Neural cell (in vitro differentiated cells): ENCODE measurements at regions not wholly inside any gene's neighbourhood (a gene's known extent, or its start where the extent isn't known, plus 50 kb on each side); places are given as distances from the start of the nearest gene placed in this dataset.

Experiments used
- H2AFZ ChIP-seq: fragments of 200-600, 300-800 bp; sonication (generic), shearing (Covaris generic); 2 replicates; pipeline ENCODE4 v1.6.0; 2014; ENCODE audit warnings: low read depth, mild to moderate bottlenecking, antibody characterized with exemption, low read length, moderate library complexity
- H3F3A ChIP-seq: fragments of 200-600 bp; shearing (Covaris generic); 2 replicates; pipeline ENCODE4 v1.6.1; 2016; ENCODE audit warnings: mild to moderate bottlenecking, moderate library complexity, mixed read lengths, antibody characterized with exemption, low read length; ENCODE audit not compliant: insufficient read depth, poor library complexity, severe bottlenecking
- H3K27ac ChIP-seq: fragments of 200-600, 300-800 bp; sonication (generic), shearing (Covaris generic); 2 replicates; pipeline ENCODE4 v1.5.1; 2014; ENCODE audit warnings: mild to moderate bottlenecking, low read length, moderate library complexity
- H3K27me3 ChIP-seq: fragments of 300-800, 200-600 bp; sonication (generic), shearing (Covaris generic); 2 replicates; pipeline ENCODE4 v1.6.0; 2014; ENCODE audit warnings: mild to moderate bottlenecking, low read depth, low read length, moderate library complexity; ENCODE audit not compliant: insufficient read depth
- H3K36me3 ChIP-seq: fragments of 300-800, 200-600 bp; sonication (generic), shearing (Covaris generic); 2 replicates; pipeline ENCODE4 v1.5.1; 2014; ENCODE audit warnings: mild to moderate bottlenecking, antibody characterized with exemption, low read length, moderate library complexity; ENCODE audit not compliant: insufficient read depth
- H3K4me2 ChIP-seq: fragments of 300-800, 200-600 bp; sonication (generic), shearing (Covaris generic); 2 replicates; pipeline ENCODE4 v1.6.0; 2014; ENCODE audit warnings: mild to moderate bottlenecking, low read length
- H3K4me3 ChIP-seq: fragments of 300-800, 200-600 bp; sonication (generic), shearing (Covaris generic); 2 replicates; pipeline ENCODE4 v1.5.1; 2014; ENCODE audit warnings: mild to moderate bottlenecking, low read length, moderate library complexity
- H3K79me2 ChIP-seq: fragments of 200-600 bp; shearing (Covaris generic); replicated peaks from 2 replicates; pipeline ENCODE4 v1.6.0; 2014; ENCODE audit warnings: mild to moderate bottlenecking, low read length, moderate library complexity; ENCODE audit not compliant: insufficient read depth
- H3K9ac ChIP-seq: fragments of 300-800, 200-600 bp; sonication (generic), shearing (Covaris generic); 2 replicates; pipeline ENCODE4 v1.6.1; 2016; ENCODE audit warnings: mild to moderate bottlenecking, low read length, mixed read lengths
- H3K9me2 ChIP-seq: fragments of 200-600 bp; shearing (Covaris generic); 2 replicates; pipeline ENCODE4 v1.6.1; 2016; ENCODE audit warnings: mild to moderate bottlenecking, low read length, mixed read lengths; ENCODE audit not compliant: insufficient read depth
- H3K9me3 ChIP-seq: fragments of 200-600, 300-800 bp; sonication (generic), shearing (Covaris generic); 2 replicates; pipeline ENCODE4 v1.6.1; 2016; ENCODE audit warnings: mild to moderate bottlenecking, mixed run types, low read length, moderate library complexity, mixed read lengths
- H4K20me1 ChIP-seq: fragments of 200-600 bp; shearing (Covaris generic); 2 replicates; pipeline ENCODE4 v1.6.1; 2016; ENCODE audit warnings: mild to moderate bottlenecking, mixed run types; ENCODE audit not compliant: insufficient read depth
- EP300 ChIP-seq: fragments of 450-650 bp; conservative IDR thresholded peaks from 2 replicates; pipeline ENCODE4 v1.6.1; 2014; ENCODE audit warnings: antibody characterized with exemption, mild to moderate bottlenecking, moderate library complexity; ENCODE audit not compliant: poor library complexity, severe bottlenecking
- EZH2 ChIP-seq: fragments of 200-600, 300-800 bp; shearing (Covaris generic), sonication (generic); IDR thresholded peaks from 2 replicates; pipeline ENCODE4 v1.6.1; 2014; ENCODE audit warnings: antibody characterized with exemption, low read length, borderline replicate concordance, mild to moderate bottlenecking; ENCODE audit not compliant: insufficient read depth, poor library complexity, severe bottlenecking
- MXI1 ChIP-seq: fragments of 450-650 bp; conservative IDR thresholded peaks from 2 replicates; pipeline ENCODE4 v1.6.1; 2014; ENCODE audit warnings: antibody characterized with exemption, mild to moderate bottlenecking; ENCODE audit not compliant: poor library complexity, severe bottlenecking
- POLR2AphosphoS5 ChIP-seq: IDR thresholded peaks from 2 replicates; pipeline ENCODE4 v1.6.1; 2012
- RAD21 ChIP-seq: fragments of 450-650 bp; conservative IDR thresholded peaks from 2 replicates; pipeline ENCODE4 v1.6.1; 2014; ENCODE audit warnings: antibody characterized with exemption, mild to moderate bottlenecking, moderate library complexity
- SMC3 ChIP-seq: fragments of 450-650 bp; conservative IDR thresholded peaks from 2 replicates; pipeline ENCODE4 v1.6.1; 2014; ENCODE audit warnings: antibody characterized with exemption, mild to moderate bottlenecking, moderate library complexity; ENCODE audit not compliant: poor library complexity
- TAF1 ChIP-seq: IDR thresholded peaks from 2 replicates; pipeline ENCODE4 v1.6.1; 2012; ENCODE audit warnings: low read depth
- TF ChIP-seq, protein P1 (sequence below): fragments of 450-650 bp; IDR thresholded peaks from 2 replicates; pipeline ENCODE4 v1.5.1; 2014; ENCODE audit warnings: antibody characterized with exemption, mild to moderate bottlenecking, moderate library complexity; ENCODE audit not compliant: poor library complexity, severe bottlenecking
- TF ChIP-seq, protein P2 (sequence below): IDR thresholded peaks from 2 replicates; pipeline ENCODE4 v1.6.1; 2012; ENCODE audit warnings: borderline replicate concordance

DNA sequence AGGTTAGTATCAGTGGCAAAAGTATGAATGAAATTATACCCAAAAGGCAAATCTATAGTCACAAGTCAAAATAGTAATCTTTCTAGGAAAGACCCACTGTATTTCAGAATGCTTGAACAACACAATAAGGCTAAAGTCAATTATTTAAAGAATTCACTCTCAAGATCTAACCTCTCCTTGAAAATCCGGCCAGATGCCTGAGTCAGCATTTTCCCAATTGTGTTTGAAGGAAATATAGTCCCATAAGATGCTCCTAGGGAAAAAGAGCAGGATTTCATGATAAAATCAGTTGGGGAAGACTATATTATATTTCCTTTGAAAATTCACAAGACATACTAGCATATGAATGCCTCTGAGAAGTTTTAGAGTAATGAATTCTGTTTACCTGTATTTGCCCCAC lies 1075.0 kb downstream of the GRM8 start:
- H3K9me2 ChIP-seq: no peaks in the 10 kb centered on the region
- no peaks in the 10 kb centered on the region for H3K79me2 ChIP-seq
- no peaks in the 10 kb centered on the region for H3K27me3 ChIP-seq
- no peak overlapping the region for H3K27ac ChIP-seq
- H3K4me2 ChIP-seq: no peak overlapping the region
- H3K4me3 ChIP-seq: no peak overlapping the region
- H3K36me3 ChIP-seq: no peaks in the 10 kb centered on the region
- H3K9me3 ChIP-seq: no peaks in the 10 kb centered on the region
- no peaks in the 10 kb centered on the region for H4K20me1 ChIP-seq
- H2AFZ ChIP-seq: no peak overlapping the region
- TF ChIP-seq TAF1 (no peak), MXI1 (no peak), POLR2AphosphoS5 (no peak), EZH2 (no peak), EP300 (no peak)
- no peak overlapping the region for H3K9ac ChIP-seq
- no peaks in the 10 kb centered on the region for H3F3A ChIP-seq

DNA sequence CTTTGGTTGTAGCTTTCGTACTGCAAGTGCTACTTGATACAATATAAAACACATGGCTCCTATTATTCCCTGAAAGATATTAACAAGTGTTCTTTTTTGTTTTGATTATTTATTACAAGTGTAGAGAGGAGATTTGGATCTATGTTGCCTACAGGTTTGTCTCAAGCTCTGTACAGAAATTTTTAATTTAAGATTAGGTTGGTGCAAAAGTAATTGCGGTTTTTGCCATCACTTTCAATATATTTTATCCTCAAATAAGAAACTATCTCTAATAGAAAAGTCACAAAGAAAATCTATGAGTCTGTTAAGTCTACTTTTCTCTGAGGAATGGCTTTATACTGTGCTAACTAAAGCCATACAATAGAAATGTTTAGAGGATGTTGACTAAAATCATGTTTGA lies 1086.1 kb downstream of the GRM8 start:
- Histone ChIP-seq H2AFZ (no peak overlapping the region), H3K27ac (no peak overlapping the region), H3F3A (no peaks in the 10 kb centered on the region), H3K79me2 (no peaks in the 10 kb centered on the region), H3K9me3 (peaks cover 4% of the 10 kb centered on the region), H3K27me3 (no peaks in the 10 kb centered on the region), H3K4me2 (no peak overlapping the region), H3K9me2 (no peaks in the 10 kb centered on the region), H3K36me3 (no peaks in the 10 kb centered on the region), H3K9ac (no peak overlapping the region), H3K4me3 (no peak overlapping the region), H4K20me1 (no peaks in the 10 kb centered on the region)
- TF ChIP-seq MXI1 (no peak), RAD21 (no peak)

DNA sequence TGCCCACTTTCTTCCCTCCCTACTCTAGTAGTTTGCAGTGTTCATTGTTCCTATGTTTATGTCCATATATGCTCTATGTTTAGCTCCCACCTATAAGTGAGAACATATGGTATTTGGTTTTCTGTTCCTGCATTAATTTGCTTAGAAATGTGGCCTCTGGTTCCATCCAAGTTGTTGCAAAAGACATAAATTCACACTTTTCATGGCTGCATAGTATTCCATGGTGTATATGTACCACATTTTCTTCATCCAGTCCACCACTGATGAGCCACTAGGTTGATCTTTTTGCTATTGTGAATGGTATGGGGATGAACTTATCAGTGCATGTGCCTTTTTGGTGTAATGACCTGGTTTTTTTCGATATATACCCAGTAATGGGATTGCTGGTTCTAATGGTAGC lies 1089.1 kb downstream of the GRM8 start:
- TF ChIP-seq MXI1 (no peak), SMC3 (no peak), EP300 (no peak), TAF1 (no peak), RAD21 (no peak), EZH2 (no peak), POLR2AphosphoS5 (no peak)
- TF ChIP-seq, protein P1, sequence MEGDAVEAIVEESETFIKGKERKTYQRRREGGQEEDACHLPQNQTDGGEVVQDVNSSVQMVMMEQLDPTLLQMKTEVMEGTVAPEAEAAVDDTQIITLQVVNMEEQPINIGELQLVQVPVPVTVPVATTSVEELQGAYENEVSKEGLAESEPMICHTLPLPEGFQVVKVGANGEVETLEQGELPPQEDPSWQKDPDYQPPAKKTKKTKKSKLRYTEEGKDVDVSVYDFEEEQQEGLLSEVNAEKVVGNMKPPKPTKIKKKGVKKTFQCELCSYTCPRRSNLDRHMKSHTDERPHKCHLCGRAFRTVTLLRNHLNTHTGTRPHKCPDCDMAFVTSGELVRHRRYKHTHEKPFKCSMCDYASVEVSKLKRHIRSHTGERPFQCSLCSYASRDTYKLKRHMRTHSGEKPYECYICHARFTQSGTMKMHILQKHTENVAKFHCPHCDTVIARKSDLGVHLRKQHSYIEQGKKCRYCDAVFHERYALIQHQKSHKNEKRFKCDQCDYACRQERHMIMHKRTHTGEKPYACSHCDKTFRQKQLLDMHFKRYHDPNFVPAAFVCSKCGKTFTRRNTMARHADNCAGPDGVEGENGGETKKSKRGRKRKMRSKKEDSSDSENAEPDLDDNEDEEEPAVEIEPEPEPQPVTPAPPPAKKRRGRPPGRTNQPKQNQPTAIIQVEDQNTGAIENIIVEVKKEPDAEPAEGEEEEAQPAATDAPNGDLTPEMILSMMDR: no peak
- TF ChIP-seq, protein P2, sequence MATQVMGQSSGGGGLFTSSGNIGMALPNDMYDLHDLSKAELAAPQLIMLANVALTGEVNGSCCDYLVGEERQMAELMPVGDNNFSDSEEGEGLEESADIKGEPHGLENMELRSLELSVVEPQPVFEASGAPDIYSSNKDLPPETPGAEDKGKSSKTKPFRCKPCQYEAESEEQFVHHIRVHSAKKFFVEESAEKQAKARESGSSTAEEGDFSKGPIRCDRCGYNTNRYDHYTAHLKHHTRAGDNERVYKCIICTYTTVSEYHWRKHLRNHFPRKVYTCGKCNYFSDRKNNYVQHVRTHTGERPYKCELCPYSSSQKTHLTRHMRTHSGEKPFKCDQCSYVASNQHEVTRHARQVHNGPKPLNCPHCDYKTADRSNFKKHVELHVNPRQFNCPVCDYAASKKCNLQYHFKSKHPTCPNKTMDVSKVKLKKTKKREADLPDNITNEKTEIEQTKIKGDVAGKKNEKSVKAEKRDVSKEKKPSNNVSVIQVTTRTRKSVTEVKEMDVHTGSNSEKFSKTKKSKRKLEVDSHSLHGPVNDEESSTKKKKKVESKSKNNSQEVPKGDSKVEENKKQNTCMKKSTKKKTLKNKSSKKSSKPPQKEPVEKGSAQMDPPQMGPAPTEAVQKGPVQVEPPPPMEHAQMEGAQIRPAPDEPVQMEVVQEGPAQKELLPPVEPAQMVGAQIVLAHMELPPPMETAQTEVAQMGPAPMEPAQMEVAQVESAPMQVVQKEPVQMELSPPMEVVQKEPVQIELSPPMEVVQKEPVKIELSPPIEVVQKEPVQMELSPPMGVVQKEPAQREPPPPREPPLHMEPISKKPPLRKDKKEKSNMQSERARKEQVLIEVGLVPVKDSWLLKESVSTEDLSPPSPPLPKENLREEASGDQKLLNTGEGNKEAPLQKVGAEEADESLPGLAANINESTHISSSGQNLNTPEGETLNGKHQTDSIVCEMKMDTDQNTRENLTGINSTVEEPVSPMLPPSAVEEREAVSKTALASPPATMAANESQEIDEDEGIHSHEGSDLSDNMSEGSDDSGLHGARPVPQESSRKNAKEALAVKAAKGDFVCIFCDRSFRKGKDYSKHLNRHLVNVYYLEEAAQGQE: no peak
- no peaks in the 10 kb centered on the region for H3F3A ChIP-seq
- no peaks in the 10 kb centered on the region for H4K20me1 ChIP-seq
- H3K9me2 ChIP-seq: no peaks in the 10 kb centered on the region
- H3K4me3 ChIP-seq: no peak overlapping the region
- peaks cover 4% of the 10 kb centered on the region for H3K9me3 ChIP-seq
- no peak overlapping the region for H3K27ac ChIP-seq
- no peaks in the 10 kb centered on the region for H3K27me3 ChIP-seq
- no peaks in the 10 kb centered on the region for H3K79me2 ChIP-seq
- H3K36me3 ChIP-seq: no peaks in the 10 kb centered on the region
- H3K4me2 ChIP-seq: no peak overlapping the region
- no peak overlapping the region for H3K9ac ChIP-seq
- no peak overlapping the region for H2AFZ ChIP-seq
